Natural killer cell (primary cell): ENCODE measurements at regions not wholly inside any gene's neighbourhood (a gene's known extent, or its start where the extent isn't known, plus 50 kb on each side); places are given as distances from the start of the nearest gene placed in this dataset.

ENCODE experiments used
- ATAC-seq, 3 donors: fragments of 150-1000 bp in 2 of 3; fragments of 200-7000 bp in 1 of 3; cut with Tn5 transposase; 1 replicate in 1 of 3; 2 replicates in 2 of 3; pipeline ENCODE4 v1.10.0; 2021; ENCODE audit warnings: mild to moderate bottlenecking in 2 of 3, moderate library complexity in 2 of 3
- DNase-seq, 2 donors: peaks; one replicate each; pipeline versions ENCODE4 v3.0.0 to v3.0.0-alpha.2; 2013 to 2021; ENCODE audit warnings: mixed read lengths in 1 of 2
- H3K27ac ChIP-seq: one replicate; pipeline ENCODE4 v1.5.1; 2013; ENCODE audit warnings: mild to moderate bottlenecking, low read length
- H3K27me3 ChIP-seq: one replicate; pipeline ENCODE4 v1.6.1; 2013; ENCODE audit warnings: low read length; ENCODE audit not compliant: control insufficient read depth, insufficient read depth
- H3K36me3 ChIP-seq: one replicate; pipeline ENCODE4 v1.6.1; 2013; ENCODE audit warnings: low read length; ENCODE audit not compliant: control insufficient read depth, insufficient read depth
- H3K4me1 ChIP-seq: one replicate; pipeline ENCODE4 v1.6.1; 2013; ENCODE audit warnings: low read length; ENCODE audit not compliant: control insufficient read depth, insufficient read depth
- H3K4me3 ChIP-seq: one replicate; pipeline ENCODE4 v1.5.1; 2013; ENCODE audit warnings: low read length
- H3K9me3 ChIP-seq: one replicate; pipeline ENCODE4 v1.6.1; 2013; ENCODE audit warnings: low read length; ENCODE audit not compliant: control insufficient read depth, insufficient read depth
- H3K27ac Mint-ChIP-seq, 2 donors: one replicate each; pipeline ENCODE4 v1.8.0; 2022; ENCODE audit warnings: mild to moderate bottlenecking in 2 of 2, mixed read lengths in 2 of 2, moderate library complexity in 1 of 2
- H3K27me3 Mint-ChIP-seq, 2 donors: one replicate each; pipeline ENCODE4 v1.8.0; 2022; ENCODE audit warnings: low read depth in 2 of 2, mixed read lengths in 2 of 2
- H3K36me3 Mint-ChIP-seq: one replicate; pipeline ENCODE4 v1.8.0; 2022; ENCODE audit warnings: mixed read lengths
- H3K4me1 Mint-ChIP-seq, 2 donors: one replicate each; pipeline ENCODE4 v1.8.0; 2022; ENCODE audit warnings: mixed read lengths in 2 of 2
- H3K4me3 Mint-ChIP-seq: one replicate; pipeline ENCODE4 v1.8.0; 2022; ENCODE audit warnings: mild to moderate bottlenecking, moderate library complexity, mixed read lengths
- H3K9me3 Mint-ChIP-seq, 2 donors: one replicate each; pipeline ENCODE4 v1.8.0; 2022; ENCODE audit warnings: mixed read lengths in 2 of 2
- WGBS: methylation state at CpG from one replicate; pipeline ENCODE4 v1.1.7; 2013; ENCODE audit warnings: missing lambda C conversion rate; ENCODE audit not compliant: insufficient coverage; 5-methylcytosine and 5-hydroxymethylcytosine counted together
- intact Hi-C: fragments of 100-400 bp; cut with micrococcal nuclease; formaldehyde crosslinking; loops from one replicate; pipeline ENCODE4 v1.14.2; 2022
- TF ChIP-seq, protein P1 (sequence below): fragments of 200-600 bp; IDR thresholded peaks from one replicate; pipeline ENCODE4 v1.8.0; 2022; ENCODE audit warnings: antibody characterized with exemption

DNA sequence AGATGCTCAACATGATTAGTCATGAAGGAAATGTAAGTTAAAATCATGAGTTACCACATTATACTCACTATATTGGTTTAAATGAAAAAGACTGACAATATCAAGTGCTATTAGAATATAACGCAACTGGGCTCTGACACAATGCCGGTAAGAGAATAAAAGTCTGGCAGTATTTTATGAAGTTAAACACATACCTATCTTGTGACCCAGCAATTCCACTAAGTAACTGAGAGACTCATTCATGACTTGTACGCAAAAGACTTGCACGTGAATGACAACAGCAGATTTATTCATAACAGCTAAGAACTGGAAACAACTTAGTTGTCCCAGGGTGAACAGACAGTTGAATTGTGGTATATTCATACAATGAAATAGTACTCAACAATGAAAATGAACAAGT, 342.1 kb downstream of the SLC4A3 start:
- Mint-ChIP-seq H3K27ac (no peak overlapping the region), H3K27me3 (no peaks in the 10 kb centered on the region), H3K4me3 (no peak overlapping the region), H3K36me3 (no peaks in the 10 kb centered on the region), H3K4me1 (no peaks in the 10 kb centered on the region), H3K9me3 (peaks cover 5 to 7% of the 10 kb centered on the region in 2 donors)
- Histone ChIP-seq H3K9me3 (no peaks in the 10 kb centered on the region), H3K27ac (no peak overlapping the region), H3K4me3 (no peak overlapping the region), H3K27me3 (no peaks in the 10 kb centered on the region), H3K4me1 (no peaks in the 10 kb centered on the region), H3K36me3 (no peaks in the 10 kb centered on the region)
- 83% methylated on average over 2 of the region's 4 CpGs for WGBS
- intact Hi-C loops, result no loop called here
- TF ChIP-seq, protein P1, sequence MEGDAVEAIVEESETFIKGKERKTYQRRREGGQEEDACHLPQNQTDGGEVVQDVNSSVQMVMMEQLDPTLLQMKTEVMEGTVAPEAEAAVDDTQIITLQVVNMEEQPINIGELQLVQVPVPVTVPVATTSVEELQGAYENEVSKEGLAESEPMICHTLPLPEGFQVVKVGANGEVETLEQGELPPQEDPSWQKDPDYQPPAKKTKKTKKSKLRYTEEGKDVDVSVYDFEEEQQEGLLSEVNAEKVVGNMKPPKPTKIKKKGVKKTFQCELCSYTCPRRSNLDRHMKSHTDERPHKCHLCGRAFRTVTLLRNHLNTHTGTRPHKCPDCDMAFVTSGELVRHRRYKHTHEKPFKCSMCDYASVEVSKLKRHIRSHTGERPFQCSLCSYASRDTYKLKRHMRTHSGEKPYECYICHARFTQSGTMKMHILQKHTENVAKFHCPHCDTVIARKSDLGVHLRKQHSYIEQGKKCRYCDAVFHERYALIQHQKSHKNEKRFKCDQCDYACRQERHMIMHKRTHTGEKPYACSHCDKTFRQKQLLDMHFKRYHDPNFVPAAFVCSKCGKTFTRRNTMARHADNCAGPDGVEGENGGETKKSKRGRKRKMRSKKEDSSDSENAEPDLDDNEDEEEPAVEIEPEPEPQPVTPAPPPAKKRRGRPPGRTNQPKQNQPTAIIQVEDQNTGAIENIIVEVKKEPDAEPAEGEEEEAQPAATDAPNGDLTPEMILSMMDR, result no peak
- no peak for DNase-seq
- no peak for ATAC-seq

DNA sequence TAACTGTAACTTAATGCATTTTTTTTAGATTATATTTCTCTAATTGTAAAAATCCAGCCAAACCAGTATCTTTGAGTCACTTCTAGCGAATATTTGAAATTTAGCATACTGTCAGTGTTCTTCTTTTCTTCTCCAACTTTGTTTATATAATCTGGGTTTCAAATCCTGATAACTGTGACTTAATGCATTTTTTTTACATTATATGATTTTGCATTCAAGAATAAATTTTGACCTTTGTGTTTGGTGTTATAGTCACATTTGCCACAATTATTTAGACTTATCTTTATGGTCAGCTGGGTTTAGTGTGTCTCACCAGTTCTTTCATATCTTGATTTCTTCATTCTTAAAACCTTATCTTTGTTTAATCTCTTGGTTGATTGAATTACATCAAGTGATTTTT, 345.7 kb downstream of the SLC4A3 start:
- no peaks in the 10 kb centered on the region for H3K4me1 ChIP-seq
- no peak overlapping the region for H3K4me3 ChIP-seq
- H3K9me3 ChIP-seq, result no peaks in the 10 kb centered on the region
- no peaks in the 10 kb centered on the region for H3K27me3 ChIP-seq
- DNase-seq, result no peak
- TF ChIP-seq, protein P1, result no peak
- Mint-ChIP-seq H3K4me1 (no peaks in the 10 kb centered on the region), H3K27me3 (no peaks in the 10 kb centered on the region), H3K9me3 (peaks cover 7% of the 10 kb centered on the region in 2 donors), H3K27ac (no peak overlapping the region), H3K4me3 (no peak overlapping the region), H3K36me3 (no peaks in the 10 kb centered on the region)
- ATAC-seq, result no peak
- intact Hi-C loops, result no loop called here
- no peaks in the 10 kb centered on the region for H3K36me3 ChIP-seq
- no peak overlapping the region for H3K27ac ChIP-seq
- WGBS, result 71% methylated on average over 1 of the region's 1 CpG

DNA sequence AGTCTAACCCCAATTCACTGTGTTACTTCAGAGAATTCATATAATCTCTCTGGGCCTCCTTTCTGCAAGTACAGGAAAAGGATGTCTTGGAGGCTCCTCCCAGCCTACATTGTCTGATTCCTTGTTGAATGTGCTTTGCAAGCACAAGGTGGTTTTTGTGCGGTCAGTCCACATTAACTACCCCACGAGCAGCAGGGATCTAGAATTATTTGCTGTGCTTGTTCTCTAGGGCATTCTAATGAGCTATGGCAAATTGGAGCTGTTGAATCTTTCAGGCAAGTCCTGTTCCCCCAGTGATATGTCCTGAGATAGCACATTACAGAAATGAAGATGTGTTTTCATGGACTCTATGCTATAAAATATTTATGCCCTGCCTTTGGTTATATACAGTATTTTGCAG, 349.4 kb downstream of the SLC4A3 start:
- H3K27ac ChIP-seq, result no peak overlapping the region
- 90% methylated on average over 2 of the region's 2 CpGs for WGBS
- H3K4me1 Mint-ChIP-seq, result no peaks in the 10 kb centered on the region
- TF ChIP-seq, protein P1, result no peak
- H3K4me3 Mint-ChIP-seq, result no peak overlapping the region
- H3K27me3 Mint-ChIP-seq, result no peaks in the 10 kb centered on the region
- H3K27ac Mint-ChIP-seq, result no peak overlapping the region
- no peaks in the 10 kb centered on the region for H3K27me3 ChIP-seq
- H3K36me3 Mint-ChIP-seq, result no peaks in the 10 kb centered on the region
- no peaks in the 10 kb centered on the region for H3K9me3 ChIP-seq
- no peak for DNase-seq
- H3K9me3 Mint-ChIP-seq, result peaks cover 5% of the 10 kb centered on the region in 2 donors
- ATAC-seq, result no peak
- no peaks in the 10 kb centered on the region for H3K36me3 ChIP-seq
- H3K4me1 ChIP-seq, result no peaks in the 10 kb centered on the region
- H3K4me3 ChIP-seq, result no peak overlapping the region
- intact Hi-C loops, result no loop called here

DNA sequence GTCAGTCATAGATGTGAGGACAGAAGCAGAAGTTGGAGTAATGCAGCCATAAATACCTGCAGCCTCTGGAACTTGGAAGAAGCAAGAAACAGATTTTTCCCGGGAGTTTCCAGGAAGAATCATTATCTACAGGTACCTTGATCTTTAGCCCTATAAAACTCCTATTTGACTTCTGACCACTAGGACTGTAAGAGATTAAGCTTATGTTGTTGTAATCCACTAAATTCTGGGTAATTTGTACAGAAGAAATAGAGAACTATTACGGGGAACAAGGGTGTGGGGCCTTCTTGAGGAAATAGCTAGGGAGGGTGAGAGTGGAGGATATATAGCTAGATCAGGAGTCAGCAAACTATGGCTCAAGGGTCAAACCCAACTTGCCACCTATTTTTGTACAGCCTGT, 353.2 kb downstream of the SLC4A3 start:
- Mint-ChIP-seq H3K36me3 (no peaks in the 10 kb centered on the region), H3K4me1 (no peaks in the 10 kb centered on the region), H3K9me3 (peaks cover 0 to 2% of the 10 kb centered on the region in 2 donors), H3K27ac (no peak overlapping the region), H3K4me3 (no peak overlapping the region), H3K27me3 (no peaks in the 10 kb centered on the region)
- Histone ChIP-seq H3K36me3 (no peaks in the 10 kb centered on the region), H3K4me1 (no peaks in the 10 kb centered on the region), H3K27me3 (no peaks in the 10 kb centered on the region), H3K9me3 (no peaks in the 10 kb centered on the region), H3K27ac (no peak overlapping the region), H3K4me3 (no peak overlapping the region)
- TF ChIP-seq, protein P1, result no peak
- ATAC-seq (no peak), DNase-seq (no peak)
- intact Hi-C loops, result no loop called here
- whole genome bisulfite sequencing, result 82% methylated on average over 2 of the region's 2 CpGs
